Stimulated activated CD8-positive, alpha-beta memory T cell treated with anti-CD3 and anti-CD28 coated beads, Interleukin-7, amount 100 ng/mL, for 4 hours (primary cell): ENCODE measurements at regions not wholly inside any gene's neighbourhood (a gene's known extent, or its start where the extent isn't known, plus 50 kb on each side); places are given as distances from the start of the nearest gene placed in this dataset.
"Not testable (repeated sequence)": the region's sequence is repeated elsewhere in the genome, so short reads cannot be mapped to it uniquely, and the experiment has no call there.

Experiments used
- DNase-seq, 2 donors: peaks; one replicate each; pipeline ENCODE4 v3.0.0-alpha.2; 2020; ENCODE audit warnings: low read depth in 2 of 2

DNA sequence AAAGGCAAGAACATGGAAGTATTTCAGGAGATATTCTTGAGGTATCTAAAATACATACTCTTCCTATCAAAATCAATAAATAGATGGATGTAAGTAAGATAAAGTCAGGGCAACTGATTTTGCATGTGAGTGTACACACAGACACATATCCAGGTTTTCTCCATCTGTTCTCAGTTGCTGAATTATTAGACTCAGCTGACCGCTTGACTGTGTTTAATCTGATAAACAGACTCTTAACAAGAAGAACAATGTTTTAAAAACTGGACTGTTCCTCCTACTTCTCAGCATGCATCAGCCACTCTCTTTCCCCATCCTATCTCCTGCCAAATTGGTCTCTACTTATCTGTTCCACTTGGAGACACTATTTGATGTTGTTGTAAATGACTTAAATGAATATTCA is 73.5 kb downstream of the GOLGA8G start:
- no peak for DNase-seq

DNA sequence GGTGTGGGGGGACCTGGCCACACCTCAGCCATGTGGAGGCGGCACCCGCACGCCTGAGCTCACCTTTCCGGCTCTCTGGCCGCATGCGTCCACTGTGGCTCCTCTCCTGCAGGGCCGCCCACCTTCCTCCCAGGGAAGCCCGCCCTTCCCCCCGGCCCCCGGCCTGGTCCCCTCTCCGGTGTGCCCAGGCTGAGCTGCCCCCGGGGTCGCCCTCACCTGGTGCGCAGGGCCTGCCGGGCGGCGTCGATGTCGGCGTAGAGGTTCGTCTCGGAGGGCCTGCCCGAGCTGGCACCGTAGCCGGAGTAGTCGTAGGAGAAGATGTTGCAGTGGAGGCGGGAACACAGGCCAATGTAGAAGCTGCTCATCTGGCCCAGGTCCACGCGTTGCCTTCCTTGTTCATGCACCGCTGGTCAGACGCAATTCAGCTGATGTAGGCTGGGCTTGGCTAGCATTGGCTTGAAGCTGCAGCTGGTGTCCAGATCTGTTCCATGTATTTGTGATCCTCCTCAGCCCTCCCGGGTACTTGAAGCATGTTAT is 75.3 kb downstream of the GOLGA8G start:
- DNase-seq = peak in 1 of 2 donors; percentile 0

- DNase-seq = no peak
Observed at GRCh38 chr15:28456476-28457395, 76.0 kb downstream of the GOLGA8G start.

- DNase-seq = not testable (repeated sequence)
Observed at GRCh38 chr15:28455537-28456475, 77.0 kb downstream of the GOLGA8G start.

DNA sequence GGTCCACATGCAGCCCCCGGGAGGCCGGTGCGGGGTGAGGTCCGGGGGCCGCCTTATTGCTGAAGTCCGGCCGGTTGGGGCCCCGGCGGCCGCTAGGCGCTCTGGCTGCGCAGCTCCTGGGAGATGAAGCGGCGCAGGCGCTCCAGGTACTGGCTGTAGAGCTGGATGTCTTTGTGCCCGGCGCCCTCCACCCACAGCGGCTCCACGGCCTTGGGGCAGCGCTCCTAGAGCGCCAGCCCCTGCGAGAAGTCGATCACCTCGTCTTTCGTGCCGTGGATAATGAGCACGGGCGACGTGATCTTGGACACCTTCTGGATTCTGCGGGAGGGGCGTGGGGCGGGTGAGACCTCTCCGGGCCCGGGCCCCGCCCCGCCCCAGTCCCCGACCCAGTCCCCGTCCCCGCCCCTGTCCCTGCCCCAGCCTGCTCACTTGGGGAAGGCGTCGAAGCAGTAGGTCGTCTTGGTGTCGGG is 76.3 kb downstream of the GOLGA8F start:
- DNase-seq = not testable (repeated sequence)
